CD14-positive monocyte (primary cell): ENCODE measurements at regions not wholly inside any gene's neighbourhood (a gene's known extent, or its start where the extent isn't known, plus 50 kb on each side); places are given as distances from the start of the nearest gene placed in this dataset.

ENCODE experiments used
- DNase-seq, 3 donors: peaks; one replicate each; pipeline ENCODE4 v3.0.0-alpha.2; 2011 to 2022
- H2AFZ ChIP-seq: 2 replicates; pipeline ENCODE4 v1.6.0; 2012; ENCODE audit warnings: mild to moderate bottlenecking, low read depth, low read length, inconsistent platforms; ENCODE audit not compliant: insufficient read depth, poor library complexity, severe bottlenecking
- H3K27ac ChIP-seq, 2 donors: 1 replicate in 1 of 2; 2 replicates in 1 of 2; pipeline ENCODE4 v1.5.1; 2012 to 2013; ENCODE audit warnings: low read length in 2 of 2, control low read depth in 1 of 2, inconsistent platforms in 1 of 2, low read depth in 1 of 2, mild to moderate bottlenecking in 1 of 2
- H3K27me3 ChIP-seq, 2 donors: one replicate each; pipeline versions ENCODE4 v1.6.0 to v1.6.1; 2011 to 2013; ENCODE audit warnings: low read length in 2 of 2; ENCODE audit not compliant: control insufficient read depth in 2 of 2, insufficient read depth in 2 of 2
- H3K36me3 ChIP-seq, 2 donors: replicated peaks in 1 of 2; 1 replicate in 1 of 2; 2 replicates in 1 of 2; pipeline versions ENCODE4 v1.5.1 to v1.6.1; 2012 to 2013; ENCODE audit warnings: low read length in 2 of 2, control low read depth in 1 of 2, inconsistent platforms in 1 of 2, mild to moderate bottlenecking in 1 of 2; ENCODE audit not compliant: insufficient read depth in 2 of 2, control insufficient read depth in 1 of 2
- H3K4me1 ChIP-seq, 2 donors: 1 replicate in 1 of 2; 2 replicates in 1 of 2; pipeline versions ENCODE4 v1.5.1 to v1.6.1; 2012 to 2013; ENCODE audit warnings: low read length in 2 of 2, control low read depth in 1 of 2, inconsistent platforms in 1 of 2, mild to moderate bottlenecking in 1 of 2, moderate library complexity in 1 of 2; ENCODE audit not compliant: insufficient read depth in 2 of 2, control insufficient read depth in 1 of 2
- H3K4me2 ChIP-seq: replicated peaks from 2 replicates; pipeline ENCODE3; 2012; ENCODE audit warnings: low read length, moderate library complexity, mild to moderate bottlenecking; ENCODE audit not compliant: poor library complexity, severe bottlenecking; ENCODE audit errors: extremely low read depth
- H3K4me3 ChIP-seq, 3 experiments: fragments of 200-600 bp in 1 of 3; sonication (generic) in 1 of 3; replicated peaks in 1 of 3; 1 replicate in 2 of 3; 2 replicates in 1 of 3; pipeline ENCODE4 v1.5.1; 2011 to 2013; ENCODE audit warnings: low read length in 3 of 3, mild to moderate bottlenecking in 3 of 3, control low read depth in 2 of 3, low read depth in 2 of 3, inconsistent platforms in 1 of 3, moderate library complexity in 1 of 3
- H3K79me2 ChIP-seq: 2 replicates; pipeline ENCODE4 v1.6.0; 2012; ENCODE audit warnings: mild to moderate bottlenecking, control low read depth, inconsistent platforms, low read length, moderate library complexity; ENCODE audit not compliant: insufficient read depth
- H3K9ac ChIP-seq: 2 replicates; pipeline ENCODE4 v1.6.0; 2017; ENCODE audit warnings: low read length, mild to moderate bottlenecking; ENCODE audit not compliant: insufficient read depth, poor library complexity, severe bottlenecking
- H3K9me3 ChIP-seq, 2 donors: replicated peaks in 1 of 2; 1 replicate in 1 of 2; 2 replicates in 1 of 2; pipeline versions ENCODE4 v1.5.1 to v1.6.1; 2012 to 2013; ENCODE audit warnings: low read length in 2 of 2, control low read depth in 1 of 2; ENCODE audit not compliant: control insufficient read depth in 1 of 2, insufficient read depth in 1 of 2
- H4K20me1 ChIP-seq: 2 replicates; pipeline ENCODE4 v1.6.0; 2012; ENCODE audit warnings: mild to moderate bottlenecking, low read length, control low read depth, moderate library complexity; ENCODE audit not compliant: insufficient read depth
- H3K27ac Mint-ChIP-seq, 7 donors: one replicate each; pipeline ENCODE4 v1.8.0; 2020; ENCODE audit warnings: mild to moderate bottlenecking in 7 of 7, mixed read lengths in 7 of 7, moderate library complexity in 6 of 7, inconsistent platforms in 2 of 7
- H3K27me3 Mint-ChIP-seq, 3 donors: one replicate each; pipeline ENCODE4 v1.8.0; 2021 to 2022; ENCODE audit warnings: low read depth in 3 of 3, mild to moderate bottlenecking in 3 of 3, mixed read lengths in 3 of 3, moderate library complexity in 3 of 3, inconsistent platforms in 1 of 3
- H3K36me3 Mint-ChIP-seq, 2 donors: one replicate each; pipeline ENCODE4 v1.8.0; 2020; ENCODE audit warnings: mixed read lengths in 2 of 2, inconsistent platforms in 1 of 2, mild to moderate bottlenecking in 1 of 2
- H3K4me1 Mint-ChIP-seq: one replicate; pipeline ENCODE4 v1.8.0; 2020; ENCODE audit warnings: mild to moderate bottlenecking, mixed read lengths
- H3K4me3 Mint-ChIP-seq, 2 donors: one replicate each; pipeline ENCODE4 v1.8.0; 2020; ENCODE audit warnings: mild to moderate bottlenecking in 2 of 2, mixed read lengths in 2 of 2, moderate library complexity in 1 of 2
- H3K9me3 Mint-ChIP-seq, 7 donors: one replicate each; pipeline ENCODE4 v1.8.0; 2020 to 2022; ENCODE audit warnings: mixed read lengths in 7 of 7, mild to moderate bottlenecking in 6 of 7, moderate library complexity in 6 of 7, inconsistent platforms in 2 of 7
- WGBS: methylation state at CpG from one replicate; pipeline ENCODE4 v1.1.5; 2013; ENCODE audit warnings: missing lambda C conversion rate; ENCODE audit not compliant: insufficient coverage; 5-methylcytosine and 5-hydroxymethylcytosine counted together
- intact Hi-C, 2 donors: fragments of 100-400 bp; cut with micrococcal nuclease; formaldehyde crosslinking; loops; one replicate each; pipeline versions ENCODE4 v1.15.0 to v1.15.1; 2023
- TF ChIP-seq, protein P1 (sequence below): fragments of 200-600 bp; IDR thresholded peaks from one replicate; pipeline ENCODE4 v1.8.0; 2022; ENCODE audit warnings: antibody characterized with exemption, mild to moderate bottlenecking

DNA sequence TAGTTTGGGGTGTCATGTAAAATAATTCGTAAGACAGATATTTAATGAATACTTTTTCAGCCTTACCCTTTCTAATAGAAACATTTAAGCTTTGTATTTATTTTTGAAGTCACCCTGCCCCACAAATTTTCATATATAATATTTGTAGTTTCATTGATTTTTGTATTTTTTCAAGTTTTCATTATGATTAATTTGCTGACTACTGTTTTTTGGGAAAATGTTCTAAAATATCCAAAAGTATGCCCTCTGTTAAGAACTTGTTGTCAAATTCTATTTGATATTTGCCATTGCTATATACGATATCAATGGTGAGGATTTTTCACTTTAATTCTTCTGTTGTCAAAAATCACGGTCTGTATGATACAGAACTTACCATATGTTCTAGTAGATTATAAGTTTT lies 793.9 kb upstream of the CITED2 start:
- H3K79me2 ChIP-seq = no peaks in the 10 kb centered on the region
- no peak overlapping the region for H3K4me3 Mint-ChIP-seq
- intact Hi-C loops = no loop called here
- no peaks in the 10 kb centered on the region for H3K36me3 Mint-ChIP-seq
- no peak overlapping the region for H3K9ac ChIP-seq
- no CpG with 5 or more reads among the region's 3 CpGs for WGBS
- H3K36me3 ChIP-seq = no peaks in the 10 kb centered on the region
- no peak overlapping the region for H3K4me3 ChIP-seq
- H3K27ac ChIP-seq = no peak overlapping the region
- no peaks in the 10 kb centered on the region for H3K4me1 ChIP-seq
- no peaks in the 10 kb centered on the region for H3K27me3 ChIP-seq
- TF ChIP-seq, protein P1, sequence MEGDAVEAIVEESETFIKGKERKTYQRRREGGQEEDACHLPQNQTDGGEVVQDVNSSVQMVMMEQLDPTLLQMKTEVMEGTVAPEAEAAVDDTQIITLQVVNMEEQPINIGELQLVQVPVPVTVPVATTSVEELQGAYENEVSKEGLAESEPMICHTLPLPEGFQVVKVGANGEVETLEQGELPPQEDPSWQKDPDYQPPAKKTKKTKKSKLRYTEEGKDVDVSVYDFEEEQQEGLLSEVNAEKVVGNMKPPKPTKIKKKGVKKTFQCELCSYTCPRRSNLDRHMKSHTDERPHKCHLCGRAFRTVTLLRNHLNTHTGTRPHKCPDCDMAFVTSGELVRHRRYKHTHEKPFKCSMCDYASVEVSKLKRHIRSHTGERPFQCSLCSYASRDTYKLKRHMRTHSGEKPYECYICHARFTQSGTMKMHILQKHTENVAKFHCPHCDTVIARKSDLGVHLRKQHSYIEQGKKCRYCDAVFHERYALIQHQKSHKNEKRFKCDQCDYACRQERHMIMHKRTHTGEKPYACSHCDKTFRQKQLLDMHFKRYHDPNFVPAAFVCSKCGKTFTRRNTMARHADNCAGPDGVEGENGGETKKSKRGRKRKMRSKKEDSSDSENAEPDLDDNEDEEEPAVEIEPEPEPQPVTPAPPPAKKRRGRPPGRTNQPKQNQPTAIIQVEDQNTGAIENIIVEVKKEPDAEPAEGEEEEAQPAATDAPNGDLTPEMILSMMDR = no peak
- H3K4me2 ChIP-seq = no peak overlapping the region
- H3K27me3 Mint-ChIP-seq = peaks cover 0 to 2% (median 0%) of the 10 kb centered on the region in 3 donors
- no peaks in the 10 kb centered on the region for H4K20me1 ChIP-seq
- DNase-seq = no peak
- H2AFZ ChIP-seq = no peak overlapping the region
- peaks cover 0 to 15% of the 10 kb centered on the region in 2 donors for H3K9me3 ChIP-seq
- H3K9me3 Mint-ChIP-seq = peaks cover 9 to 22% (median 12%) of the 10 kb centered on the region in 7 donors
- H3K27ac Mint-ChIP-seq = no peak overlapping the region
- H3K4me1 Mint-ChIP-seq = no peaks in the 10 kb centered on the region

DNA sequence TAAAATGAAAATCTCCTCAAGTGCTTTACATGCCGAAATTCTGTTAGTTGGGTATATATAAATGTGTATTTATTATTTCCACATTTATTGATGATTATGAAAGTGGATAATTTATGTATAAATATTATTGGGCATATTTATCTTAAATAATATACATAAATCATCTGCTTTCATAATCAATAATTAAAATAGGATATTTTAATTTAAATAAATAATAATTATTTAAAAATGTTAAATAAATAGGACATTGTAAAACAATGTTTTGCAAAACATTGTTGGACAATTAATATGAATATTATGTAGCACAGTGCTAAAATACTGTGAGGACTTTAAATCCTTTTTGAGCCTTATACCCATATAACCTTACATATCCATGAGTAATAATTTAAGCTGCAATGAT lies 786.5 kb upstream of the CITED2 start:
- H3K36me3 Mint-ChIP-seq = no peaks in the 10 kb centered on the region
- Histone ChIP-seq H3K4me3 (no peak overlapping the region), H3K27me3 (no peaks in the 10 kb centered on the region), H2AFZ (no peak overlapping the region), H4K20me1 (no peaks in the 10 kb centered on the region), H3K36me3 (no peaks in the 10 kb centered on the region), H3K4me1 (no peaks in the 10 kb centered on the region), H3K9me3 (no peaks in the 10 kb centered on the region), H3K9ac (no peak overlapping the region), H3K27ac (no peak overlapping the region), H3K79me2 (no peaks in the 10 kb centered on the region), H3K4me2 (no peak overlapping the region)
- intact Hi-C loops = no loop called here
- H3K27ac Mint-ChIP-seq = no peak overlapping the region
- WGBS = no CpG with 5 or more reads among the region's 1 CpG
- H3K27me3 Mint-ChIP-seq = peaks cover 0 to 5% (median 0%) of the 10 kb centered on the region in 3 donors
- peaks cover 0 to 14% (median 6%) of the 10 kb centered on the region in 7 donors for H3K9me3 Mint-ChIP-seq
- TF ChIP-seq, protein P1 = no peak
- H3K4me1 Mint-ChIP-seq = no peaks in the 10 kb centered on the region
- H3K4me3 Mint-ChIP-seq = no peak overlapping the region
- DNase-seq = no peak
